ENCODE measurements at regions not wholly inside any gene's neighbourhood (a gene's known extent, or its start where the extent isn't known, plus 50 kb on each side); places are given as distances from the start of the nearest gene placed in this dataset.

DNA sequence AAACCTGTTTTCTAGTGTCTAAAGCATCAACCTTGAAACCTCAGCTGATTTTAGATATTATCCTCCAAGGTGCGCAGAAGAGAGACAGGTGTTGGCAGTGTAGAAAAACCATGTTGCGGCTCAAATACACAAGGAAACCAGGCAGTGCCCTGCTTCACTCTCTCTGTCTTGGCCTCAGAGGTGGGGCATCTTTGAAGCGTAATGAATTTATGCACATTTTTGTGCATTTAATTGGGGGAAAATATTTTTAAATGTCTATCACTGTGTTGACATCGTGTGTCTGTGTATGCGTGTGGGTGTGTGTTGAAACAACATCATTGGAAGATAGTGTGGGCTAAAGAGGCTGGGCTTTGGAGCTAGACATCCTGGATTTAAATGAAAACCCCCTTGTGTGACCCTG is 334.0 kb upstream of the CHD6 start:
- TF ChIP-seq, protein P1, sequence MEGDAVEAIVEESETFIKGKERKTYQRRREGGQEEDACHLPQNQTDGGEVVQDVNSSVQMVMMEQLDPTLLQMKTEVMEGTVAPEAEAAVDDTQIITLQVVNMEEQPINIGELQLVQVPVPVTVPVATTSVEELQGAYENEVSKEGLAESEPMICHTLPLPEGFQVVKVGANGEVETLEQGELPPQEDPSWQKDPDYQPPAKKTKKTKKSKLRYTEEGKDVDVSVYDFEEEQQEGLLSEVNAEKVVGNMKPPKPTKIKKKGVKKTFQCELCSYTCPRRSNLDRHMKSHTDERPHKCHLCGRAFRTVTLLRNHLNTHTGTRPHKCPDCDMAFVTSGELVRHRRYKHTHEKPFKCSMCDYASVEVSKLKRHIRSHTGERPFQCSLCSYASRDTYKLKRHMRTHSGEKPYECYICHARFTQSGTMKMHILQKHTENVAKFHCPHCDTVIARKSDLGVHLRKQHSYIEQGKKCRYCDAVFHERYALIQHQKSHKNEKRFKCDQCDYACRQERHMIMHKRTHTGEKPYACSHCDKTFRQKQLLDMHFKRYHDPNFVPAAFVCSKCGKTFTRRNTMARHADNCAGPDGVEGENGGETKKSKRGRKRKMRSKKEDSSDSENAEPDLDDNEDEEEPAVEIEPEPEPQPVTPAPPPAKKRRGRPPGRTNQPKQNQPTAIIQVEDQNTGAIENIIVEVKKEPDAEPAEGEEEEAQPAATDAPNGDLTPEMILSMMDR (IDR thresholded peaks at IDR 0.05; ENCODE audit: low read length) = no peak
- no peak for TF ChIP-seq EZH2 (IDR thresholded peaks at IDR 0.05; ENCODE audit: borderline replicate concordance, low read length)
